HG03558 (cell line): ENCODE measurements at regions not wholly inside any gene's neighbourhood (a gene's known extent, or its start where the extent isn't known, plus 50 kb on each side); places are given as distances from the start of the nearest gene placed in this dataset.
"Not testable (repeated sequence)": the region's sequence is repeated elsewhere in the genome, so short reads cannot be mapped to it uniquely, and the experiment has no call there.

Experiments
- ATAC-seq: cut with Tn5 transposase; IDR thresholded peaks from one replicate; pipeline ENCODE4 v1.9.1; 2021; ENCODE audit warnings: moderate number of reproducible peaks; ENCODE audit not compliant: unreplicated experiment; ENCODE audit errors: extremely low read depth

GRCh38 chr14:77985211-77985615, 185.0 kb upstream of the NRXN3 start:
- no peak for ATAC-seq

- ATAC-seq = no peak
Measured at GRCh38 chr14:77986773-77987172, 183.4 kb upstream of the NRXN3 start.

- ATAC-seq = no peak
Measured at GRCh38 chr14:77988096-77988870, 181.9 kb upstream of the NRXN3 start.

- ATAC-seq = no peak
Measured at GRCh38 chr14:77988970-77989369, 181.2 kb upstream of the NRXN3 start.

GRCh38 chr14:77989441-77989991, 180.7 kb upstream of the NRXN3 start:
- ATAC-seq = no peak

- ATAC-seq = no peak
Measured at GRCh38 chr14:77990337-77990736, 179.8 kb upstream of the NRXN3 start.

GRCh38 chr14:77991128-77991772, 178.9 kb upstream of the NRXN3 start:
- ATAC-seq = no peak

GRCh38 chr14:78005325-78005724, 164.8 kb upstream of the NRXN3 start:
- ATAC-seq = peak; percentile 95

- ATAC-seq = no peak
Measured at GRCh38 chr14:78007160-78007559, 163.0 kb upstream of the NRXN3 start.

- no peak for ATAC-seq
Measured at GRCh38 chr14:78010688-78011087, 159.5 kb upstream of the NRXN3 start.

- not testable (repeated sequence) for ATAC-seq
Measured at GRCh38 chr14:78013911-78014310, 156.3 kb upstream of the NRXN3 start.

GRCh38 chr14:78016532-78016931, 153.6 kb upstream of the NRXN3 start:
- ATAC-seq = no peak

GRCh38 chr14:78018283-78018682, 151.9 kb upstream of the NRXN3 start:
- no peak for ATAC-seq

- peak; percentile 91 for ATAC-seq
Measured at GRCh38 chr14:78022059-78022458, 148.1 kb upstream of the NRXN3 start.

GRCh38 chr14:78023112-78023511, 147.1 kb upstream of the NRXN3 start:
- ATAC-seq = no peak

GRCh38 chr14:78028471-78028870, 141.7 kb upstream of the NRXN3 start:
- ATAC-seq = no peak

GRCh38 chr14:78029601-78030372, 140.4 kb upstream of the NRXN3 start:
- ATAC-seq = no peak

GRCh38 chr14:78043349-78043748, 126.8 kb upstream of the NRXN3 start:
- no peak for ATAC-seq

- ATAC-seq = no peak
Measured at GRCh38 chr14:78048120-78048519, 122.1 kb upstream of the NRXN3 start.

- ATAC-seq = not testable (repeated sequence)
Measured at GRCh38 chr14:78056890-78057289, 113.3 kb upstream of the NRXN3 start.

- ATAC-seq = no peak
Measured at GRCh38 chr14:78070344-78070743, 99.8 kb upstream of the NRXN3 start.
